ENCODE measurements at regions not wholly inside any gene's neighbourhood (a gene's known extent, or its start where the extent isn't known, plus 50 kb on each side); places are given as distances from the start of the nearest gene placed in this dataset.

DNA sequence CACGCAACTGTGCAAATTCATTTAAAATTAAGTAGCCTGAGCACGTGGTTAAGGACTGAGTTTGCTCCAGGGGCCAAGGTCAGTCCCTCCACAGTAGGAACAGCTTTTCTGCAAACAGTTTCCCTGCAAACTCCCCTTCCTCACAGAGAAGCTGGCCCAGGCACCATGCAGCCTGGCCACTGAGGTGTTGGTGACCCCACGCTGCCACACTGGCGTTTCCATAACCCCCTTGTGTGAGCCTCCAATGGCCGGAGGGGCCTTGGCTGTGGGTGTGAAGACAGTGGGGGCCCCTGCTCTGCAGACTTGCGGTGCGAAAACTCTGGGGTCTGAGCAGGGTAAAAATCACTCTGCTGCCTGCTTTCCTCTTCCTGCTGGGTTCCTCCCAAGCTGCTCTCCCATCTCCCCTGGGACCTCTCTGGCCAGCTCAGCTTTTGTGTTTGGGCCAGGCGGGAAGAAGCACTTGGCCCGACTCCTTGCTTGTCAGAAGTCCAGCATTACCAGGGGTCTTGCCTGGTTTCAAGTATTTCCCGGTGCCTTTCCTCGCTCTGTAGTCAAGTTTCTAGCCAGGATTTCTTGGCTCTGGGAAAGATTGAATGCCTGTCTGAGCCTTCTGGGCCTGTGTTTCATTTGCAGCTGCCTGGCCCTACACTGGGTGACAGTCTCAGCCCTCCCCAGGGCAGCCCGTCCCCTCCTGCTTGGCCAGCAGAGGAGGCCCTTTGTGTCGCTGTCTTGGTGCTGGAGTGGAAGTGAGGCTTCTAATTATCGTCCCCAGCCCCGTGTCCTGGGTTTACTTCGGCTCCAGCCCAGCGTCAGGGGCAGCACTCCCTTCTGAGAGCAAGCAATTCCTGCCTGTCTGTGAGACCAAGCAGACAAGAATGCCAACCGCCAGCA is 131.4 kb upstream of the SLC1A4 start (continued):
- TF ChIP-seq SOX13 (IDR thresholded peaks at IDR 0.05) (0 out of 2 replicates have a peak, but pooled peaks have one; percentile 26), SOX13 (CRISPR knock-in tag; conservative IDR thresholded peaks at IDR 0.05 in 1 of 2, IDR thresholded peaks at IDR 0.05 in 1 of 2) (peak in 1 of 2 experiments; percentile 12; a peak in 1 of 4 replicates), ZFP62 (CRISPR knock-in tag; IDR thresholded peaks at IDR 0.05) (no peak), ZNF713 (CRISPR knock-in tag; IDR thresholded peaks at IDR 0.05) (0 out of 2 replicates have a peak, but pooled peaks have one; percentile 38), DPF2 (CRISPR knock-in tag; IDR thresholded peaks at IDR 0.05; ENCODE audit: borderline replicate concordance, low read depth) (no peak), REXO4 (CRISPR knock-in tag; IDR thresholded peaks at IDR 0.05; ENCODE audit: borderline replicate concordance) (no peak), BORCS8-MEF2B (CRISPR knock-in tag; IDR thresholded peaks at IDR 0.05) (no peak; the same call in 1 of the 2 replicates), MYC (CRISPR knock-in tag; IDR thresholded peaks at IDR 0.05; ENCODE audit: borderline replicate concordance) (peak; percentile 61; the same call in 1 of the 2 replicates), DR1 (CRISPR knock-in tag; IDR thresholded peaks at IDR 0.05) (no peak), ZNF567 (CRISPR knock-in tag; IDR thresholded peaks at IDR 0.05; ENCODE audit: borderline replicate concordance) (no peak), NFATC3 (CRISPR knock-in tag; IDR thresholded peaks at IDR 0.05) (no peak), KDM5B (CRISPR knock-in tag; IDR thresholded peaks at IDR 0.05; ENCODE audit: borderline replicate concordance) (peak; percentile 46; the same call in 1 of the 2 replicates), RFX5 (IDR thresholded peaks at IDR 0.05; ENCODE audit: low read depth, low read length) (no peak), HNRNPH1 (optimal IDR thresholded peaks at IDR 0.05; ENCODE audit: low read depth, low read length) (no peak), MTA1 (CRISPR knock-in tag; IDR thresholded peaks at IDR 0.05; ENCODE audit: borderline replicate concordance) (no peak)
- TF ChIP-seq, protein P1, sequence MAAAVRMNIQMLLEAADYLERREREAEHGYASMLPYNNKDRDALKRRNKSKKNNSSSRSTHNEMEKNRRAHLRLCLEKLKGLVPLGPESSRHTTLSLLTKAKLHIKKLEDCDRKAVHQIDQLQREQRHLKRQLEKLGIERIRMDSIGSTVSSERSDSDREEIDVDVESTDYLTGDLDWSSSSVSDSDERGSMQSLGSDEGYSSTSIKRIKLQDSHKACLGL (CRISPR knock-in tag; IDR thresholded peaks at IDR 0.05), result 0 out of 2 replicates have a peak, but pooled peaks have one; percentile 17
- TF ChIP-seq, protein P2, sequence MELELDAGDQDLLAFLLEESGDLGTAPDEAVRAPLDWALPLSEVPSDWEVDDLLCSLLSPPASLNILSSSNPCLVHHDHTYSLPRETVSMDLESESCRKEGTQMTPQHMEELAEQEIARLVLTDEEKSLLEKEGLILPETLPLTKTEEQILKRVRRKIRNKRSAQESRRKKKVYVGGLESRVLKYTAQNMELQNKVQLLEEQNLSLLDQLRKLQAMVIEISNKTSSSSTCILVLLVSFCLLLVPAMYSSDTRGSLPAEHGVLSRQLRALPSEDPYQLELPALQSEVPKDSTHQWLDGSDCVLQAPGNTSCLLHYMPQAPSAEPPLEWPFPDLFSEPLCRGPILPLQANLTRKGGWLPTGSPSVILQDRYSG (CRISPR knock-in tag; IDR thresholded peaks at IDR 0.05), result 0 out of 2 replicates have a peak, but pooled peaks have one; percentile 33
- TF ChIP-seq, protein P3, sequence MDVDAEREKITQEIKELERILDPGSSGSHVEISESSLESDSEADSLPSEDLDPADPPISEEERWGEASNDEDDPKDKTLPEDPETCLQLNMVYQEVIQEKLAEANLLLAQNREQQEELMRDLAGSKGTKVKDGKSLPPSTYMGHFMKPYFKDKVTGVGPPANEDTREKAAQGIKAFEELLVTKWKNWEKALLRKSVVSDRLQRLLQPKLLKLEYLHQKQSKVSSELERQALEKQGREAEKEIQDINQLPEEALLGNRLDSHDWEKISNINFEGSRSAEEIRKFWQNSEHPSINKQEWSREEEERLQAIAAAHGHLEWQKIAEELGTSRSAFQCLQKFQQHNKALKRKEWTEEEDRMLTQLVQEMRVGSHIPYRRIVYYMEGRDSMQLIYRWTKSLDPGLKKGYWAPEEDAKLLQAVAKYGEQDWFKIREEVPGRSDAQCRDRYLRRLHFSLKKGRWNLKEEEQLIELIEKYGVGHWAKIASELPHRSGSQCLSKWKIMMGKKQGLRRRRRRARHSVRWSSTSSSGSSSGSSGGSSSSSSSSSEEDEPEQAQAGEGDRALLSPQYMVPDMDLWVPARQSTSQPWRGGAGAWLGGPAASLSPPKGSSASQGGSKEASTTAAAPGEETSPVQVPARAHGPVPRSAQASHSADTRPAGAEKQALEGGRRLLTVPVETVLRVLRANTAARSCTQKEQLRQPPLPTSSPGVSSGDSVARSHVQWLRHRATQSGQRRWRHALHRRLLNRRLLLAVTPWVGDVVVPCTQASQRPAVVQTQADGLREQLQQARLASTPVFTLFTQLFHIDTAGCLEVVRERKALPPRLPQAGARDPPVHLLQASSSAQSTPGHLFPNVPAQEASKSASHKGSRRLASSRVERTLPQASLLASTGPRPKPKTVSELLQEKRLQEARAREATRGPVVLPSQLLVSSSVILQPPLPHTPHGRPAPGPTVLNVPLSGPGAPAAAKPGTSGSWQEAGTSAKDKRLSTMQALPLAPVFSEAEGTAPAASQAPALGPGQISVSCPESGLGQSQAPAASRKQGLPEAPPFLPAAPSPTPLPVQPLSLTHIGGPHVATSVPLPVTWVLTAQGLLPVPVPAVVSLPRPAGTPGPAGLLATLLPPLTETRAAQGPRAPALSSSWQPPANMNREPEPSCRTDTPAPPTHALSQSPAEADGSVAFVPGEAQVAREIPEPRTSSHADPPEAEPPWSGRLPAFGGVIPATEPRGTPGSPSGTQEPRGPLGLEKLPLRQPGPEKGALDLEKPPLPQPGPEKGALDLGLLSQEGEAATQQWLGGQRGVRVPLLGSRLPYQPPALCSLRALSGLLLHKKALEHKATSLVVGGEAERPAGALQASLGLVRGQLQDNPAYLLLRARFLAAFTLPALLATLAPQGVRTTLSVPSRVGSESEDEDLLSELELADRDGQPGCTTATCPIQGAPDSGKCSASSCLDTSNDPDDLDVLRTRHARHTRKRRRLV (CRISPR knock-in tag; IDR thresholded peaks at IDR 0.05), result peak; percentile 22; the same call in 1 of the 2 replicates

All from HepG2 (cell line).